ENCODE measurements at regions not wholly inside any gene's neighbourhood (a gene's known extent, or its start where the extent isn't known, plus 50 kb on each side); places are given as distances from the start of the nearest gene placed in this dataset.
"Not testable (repeated sequence)": the region's sequence is repeated elsewhere in the genome, so short reads cannot be mapped to it uniquely, and the experiment has no call there.

DNA sequence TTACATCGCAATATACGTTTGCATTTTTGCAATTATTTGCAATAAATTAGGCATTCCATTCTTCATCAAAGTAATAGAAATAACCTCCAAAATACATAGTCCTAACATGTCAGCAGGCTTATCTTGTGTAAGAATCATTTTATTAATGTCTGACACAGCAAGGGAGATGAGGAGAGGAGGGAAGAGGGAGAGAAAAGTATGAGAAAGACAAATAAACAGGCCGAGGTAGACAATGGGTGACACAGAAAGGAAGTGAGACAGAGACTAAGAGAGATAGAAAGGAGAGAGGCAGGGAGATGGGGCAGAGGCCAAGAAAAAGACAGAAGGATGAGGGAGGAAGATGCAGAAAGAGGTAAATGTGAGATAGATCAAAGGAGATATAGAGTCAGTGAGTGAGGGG is 50.3 kb upstream of the CYP2B6 start:
- H3K27ac Mint-ChIP-seq, H3K4me3 Mint-ChIP-seq, H3K9me3 Mint-ChIP-seq, H3K36me3 Mint-ChIP-seq, H3K4me1 Mint-ChIP-seq, ATAC-seq, POLR2A ChIA-PET, DNase-seq: not testable (repeated sequence)
- peaks cover 0 to 23% (median 13%) of the 10 kb centered on the region in 5 donors for H3K27me3 Mint-ChIP-seq

DNA sequence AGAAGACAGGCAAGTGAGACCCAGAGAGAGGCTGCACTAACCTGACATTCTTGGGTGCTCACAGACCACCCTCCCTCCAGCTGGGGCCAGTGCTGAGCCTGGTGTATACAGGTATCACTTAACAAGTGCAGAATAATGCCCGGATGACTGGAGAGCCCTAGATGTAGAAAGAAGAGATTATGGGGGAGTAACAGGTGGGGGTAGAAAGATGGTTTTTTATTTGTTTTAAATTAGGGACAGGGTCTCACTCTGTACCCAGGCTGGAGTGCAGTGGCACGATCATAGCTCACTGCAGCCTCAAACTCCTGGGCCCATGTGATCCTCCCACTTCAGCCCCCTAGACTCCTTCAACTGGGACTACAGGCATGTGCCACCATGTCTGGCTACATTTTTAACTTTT is 53.1 kb upstream of the CYP2B6 start:
- not testable (repeated sequence) for ATAC-seq, H3K4me1 Mint-ChIP-seq, H3K4me3 Mint-ChIP-seq, DNase-seq, H3K36me3 Mint-ChIP-seq, H3K9me3 Mint-ChIP-seq
- POLR2A ChIA-PET = interaction anchor here (0.7 kb wide), 1 partner anchor 147 kb away, joined by 5 read pairs; no protein-coding TSS in a partner anchor
- H3K27me3 Mint-ChIP-seq = peaks cover 1 to 22% (median 8%) of the 10 kb centered on the region in 5 donors
- peak overlapping the region in 1 of 10 donors; percentile 77 for H3K27ac Mint-ChIP-seq

DNA sequence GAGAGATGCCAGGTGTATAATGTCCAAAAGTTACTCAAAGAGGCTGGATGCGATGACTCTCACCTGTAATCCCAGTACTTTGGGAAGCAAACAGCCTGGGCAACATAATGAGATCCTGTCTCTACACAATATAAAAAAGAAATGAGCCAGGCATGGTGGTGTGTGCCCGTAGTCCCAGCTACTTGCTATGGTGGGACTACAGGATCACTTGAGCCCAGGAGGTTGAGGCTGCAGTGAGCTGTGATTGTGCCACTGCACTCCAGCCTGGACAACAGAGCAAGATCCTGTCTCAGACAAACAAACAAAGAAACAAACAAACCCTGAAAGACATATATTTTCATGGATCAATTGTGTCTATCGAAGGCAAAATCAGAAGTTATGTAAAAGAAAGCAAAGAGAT is 54.3 kb upstream of the CYP2B6 start:
- Mint-ChIP-seq H3K9me3 (no peaks in the 10 kb centered on the region), H3K4me3 (no peak overlapping the region), H3K27ac (peak overlapping the region in 1 of 10 donors; percentile 16), H3K27me3 (peaks cover 1 to 26% (median 8%) of the 10 kb centered on the region in 5 donors), H3K4me1 (peaks cover 0 to 2% (median 0%) of the 10 kb centered on the region in 4 donors), H3K36me3 (peaks cover 0 to 3% (median 0%) of the 10 kb centered on the region in 3 donors)
- no peak for ATAC-seq
- DNase-seq = no peak
- POLR2A ChIA-PET = no interaction called here

DNA sequence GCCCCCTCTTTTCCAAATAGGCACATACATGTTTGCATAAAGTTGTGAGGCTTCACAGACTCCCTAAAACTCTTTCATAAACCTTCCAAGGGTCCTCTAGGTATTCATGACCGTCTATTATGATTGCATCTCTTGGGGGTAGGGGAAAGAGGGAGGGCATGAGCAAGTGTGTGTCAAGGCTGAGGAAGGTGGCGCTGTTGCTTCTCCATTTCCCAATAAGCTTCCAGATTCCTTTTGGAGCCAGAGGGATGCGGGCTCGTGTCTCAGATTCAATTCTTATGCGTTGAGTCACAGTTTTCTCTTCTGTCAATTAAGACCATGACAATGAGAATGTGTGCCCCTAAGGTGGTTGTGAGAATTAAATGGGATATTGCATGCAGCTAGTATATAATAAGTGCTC is 51.0 kb upstream of the CYP2A7 start:
- H3K9me3 Mint-ChIP-seq = no peaks in the 10 kb centered on the region

DNA sequence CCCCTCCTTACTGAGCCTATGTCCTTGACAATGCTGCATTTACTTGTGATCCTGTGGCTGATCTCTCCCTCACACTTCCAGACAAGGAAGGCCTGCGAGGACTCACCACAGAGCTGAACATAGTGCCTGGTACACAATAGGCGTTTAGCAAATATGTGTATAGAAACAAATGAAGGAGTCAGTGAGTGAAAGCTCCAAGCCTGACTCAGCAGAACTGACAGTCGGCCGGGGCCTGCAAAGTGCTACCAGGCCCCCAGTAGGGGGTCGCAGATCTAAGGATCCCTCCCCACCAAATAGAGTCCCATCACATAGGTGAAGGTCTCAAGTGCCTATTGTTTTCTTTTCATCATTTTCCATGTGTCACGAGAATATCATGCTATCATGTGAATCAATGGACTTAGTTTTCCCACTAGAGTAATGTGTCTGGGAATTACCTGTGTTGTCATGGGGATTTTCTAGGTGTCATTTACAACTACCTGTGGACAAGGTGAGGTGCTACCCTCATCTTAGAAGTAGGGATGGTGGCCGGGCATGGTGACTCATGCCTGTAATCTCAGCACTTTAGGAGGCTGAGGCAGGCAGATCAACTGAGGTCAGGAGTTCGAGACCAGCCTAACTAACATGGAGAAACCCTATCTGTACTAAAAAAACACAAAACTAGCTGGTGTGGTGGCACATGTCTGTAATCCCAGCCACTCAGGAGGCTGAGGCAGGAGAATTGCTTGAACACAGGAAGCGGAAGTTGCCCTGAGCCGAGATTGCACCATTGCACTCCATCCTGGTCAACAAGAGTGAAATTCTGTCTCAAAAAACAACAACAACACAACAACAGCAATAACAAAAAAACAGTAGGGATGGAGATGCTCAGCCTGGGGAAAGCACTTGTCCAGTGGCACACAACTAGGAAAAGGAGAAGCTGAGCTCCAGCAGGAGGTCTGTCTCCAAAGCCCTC is 50.3 kb upstream of the CYP2A7 start:
- peaks cover 0 to 3% (median 0%) of the 10 kb centered on the region in 3 donors for H3K36me3 Mint-ChIP-seq
- ATAC-seq (no peak), DNase-seq (no peak)
- peaks cover 1 to 29% (median 6%) of the 10 kb centered on the region in 5 donors for H3K27me3 Mint-ChIP-seq
- peak overlapping the region in 2 of 10 donors; percentile 38 to 47 for H3K27ac Mint-ChIP-seq
- H3K4me1 Mint-ChIP-seq = no peaks in the 10 kb centered on the region
- H3K4me3 Mint-ChIP-seq = no peak overlapping the region
- H3K9me3 Mint-ChIP-seq = no peaks in the 10 kb centered on the region
- POLR2A ChIA-PET = interaction anchor here (0.6 kb wide), 2 partner anchors 107 to 330 kb away, joined by 3 to 9 read pairs; no protein-coding TSS in a partner anchor

More for the DNA sequence above, 51.0 kb upstream of the CYP2A7 start:
- Mint-ChIP-seq H3K4me1 (no peaks in the 10 kb centered on the region), H3K4me3 (no peak overlapping the region), H3K36me3 (peaks cover 0 to 3% (median 0%) of the 10 kb centered on the region in 3 donors), H3K27me3 (peaks cover 1 to 29% (median 8%) of the 10 kb centered on the region in 5 donors), H3K27ac (peak overlapping the region in 1 of 10 donors; percentile 38)
- ATAC-seq = no peak
- no peak for DNase-seq
- POLR2A ChIA-PET = no interaction called here

Data from naive thymus-derived CD8-positive, alpha-beta T cell (primary cell).